AG10803 (cell line): ENCODE measurements at regions not wholly inside any gene's neighbourhood (a gene's known extent, or its start where the extent isn't known, plus 50 kb on each side); places are given as distances from the start of the nearest gene placed in this dataset.

Experiments used
- DNase-seq: peaks from one replicate; pipeline ENCODE4 v3.0.0; 2010; ENCODE audit warnings: low read depth
- H3K4me3 ChIP-seq: 2 replicates; pipeline ENCODE4 v1.5.1; 2011; ENCODE audit warnings: mild to moderate bottlenecking, low read length, control low read depth
- CTCF ChIP-seq: conservative IDR thresholded peaks from 2 replicates; pipeline ENCODE4 v1.5.1; 2011; ENCODE audit warnings: mild to moderate bottlenecking, low read length, control low read depth, inconsistent platforms

- H3K4me3 ChIP-seq: no peak overlapping the region
- peak; percentile 89 for DNase-seq
- peak; percentile 45 for TF ChIP-seq CTCF
These were observed 213.1 kb upstream of the FAT1 start for GRCh38 chr4:186936496-186937375.

- no peak for DNase-seq
- no peak overlapping the region for H3K4me3 ChIP-seq
- no peak for TF ChIP-seq CTCF
These were observed 215.6 kb upstream of the FAT1 start for GRCh38 chr4:186939226-186939625.

DNA sequence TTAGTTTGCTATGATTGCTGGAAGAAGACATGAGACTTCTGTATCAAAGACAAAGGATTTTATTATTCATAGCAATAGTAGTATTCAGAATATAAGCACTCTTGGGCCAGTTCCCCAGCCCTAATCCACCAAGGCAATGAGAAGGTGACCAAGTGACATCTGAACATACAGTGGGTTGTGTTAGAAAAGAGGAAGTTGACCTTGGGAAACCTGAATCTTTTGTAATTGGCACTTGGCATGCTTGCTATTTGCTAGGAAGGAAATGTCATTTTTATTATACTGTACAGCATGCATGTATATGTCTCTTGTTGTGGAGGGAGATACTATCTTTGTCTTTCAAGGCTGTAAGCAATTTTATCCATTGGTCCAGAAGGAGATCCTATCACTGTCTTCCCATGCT is 216.1 kb upstream of the FAT1 start:
- no peak overlapping the region for H3K4me3 ChIP-seq
- no peak for DNase-seq
- TF ChIP-seq CTCF: no peak

DNA sequence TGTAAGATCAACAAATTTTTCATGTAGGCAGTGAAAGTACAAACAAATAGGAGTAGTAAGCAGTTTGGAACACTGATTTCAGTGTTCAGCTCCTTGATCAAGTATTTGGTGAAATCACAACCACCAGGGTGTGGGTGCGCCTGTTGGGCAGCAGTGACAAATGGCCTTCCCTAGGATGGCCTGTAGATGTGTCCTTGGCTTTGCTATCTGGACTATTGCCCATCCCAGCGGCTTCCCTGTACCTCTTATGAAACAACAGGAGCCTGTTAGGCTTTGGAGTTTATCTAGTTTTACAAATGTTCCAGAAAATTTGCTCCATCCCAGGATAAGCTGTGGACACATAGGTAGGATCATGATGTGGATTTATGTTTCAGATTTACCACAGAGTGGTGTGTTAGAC is 216.8 kb upstream of the FAT1 start:
- no peak for DNase-seq

GRCh38 chr4:186942758-186943377 is 219.2 kb upstream of the FAT1 start:
- no peak for TF ChIP-seq CTCF
- DNase-seq: peak; percentile 29
- H3K4me3 ChIP-seq: no peak overlapping the region

More for the DNA sequence above, 216.8 kb upstream of the FAT1 start:
- H3K4me3 ChIP-seq: no peak overlapping the region
- TF ChIP-seq CTCF: no peak

DNA sequence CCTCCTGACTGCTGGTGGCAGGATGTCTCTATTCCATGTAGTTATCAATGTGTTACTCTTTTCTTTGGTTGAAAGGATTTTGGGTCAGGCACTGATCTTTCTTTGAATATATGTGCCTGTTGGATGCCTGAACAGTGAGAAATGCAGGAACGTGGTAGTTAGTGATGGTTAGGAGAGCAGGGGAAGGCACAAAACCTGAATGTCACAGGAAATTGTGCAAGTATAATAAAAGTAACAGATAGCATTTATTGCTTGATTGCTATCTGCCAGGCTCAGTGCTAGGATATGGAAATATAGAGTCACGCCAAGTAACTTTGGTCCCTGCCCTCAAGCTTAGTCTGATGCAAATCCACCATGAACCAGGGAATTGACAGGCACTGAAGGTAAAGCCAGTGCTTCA is 219.8 kb upstream of the FAT1 start:
- no peak for TF ChIP-seq CTCF
- no peak overlapping the region for H3K4me3 ChIP-seq
- no peak for DNase-seq

DNA sequence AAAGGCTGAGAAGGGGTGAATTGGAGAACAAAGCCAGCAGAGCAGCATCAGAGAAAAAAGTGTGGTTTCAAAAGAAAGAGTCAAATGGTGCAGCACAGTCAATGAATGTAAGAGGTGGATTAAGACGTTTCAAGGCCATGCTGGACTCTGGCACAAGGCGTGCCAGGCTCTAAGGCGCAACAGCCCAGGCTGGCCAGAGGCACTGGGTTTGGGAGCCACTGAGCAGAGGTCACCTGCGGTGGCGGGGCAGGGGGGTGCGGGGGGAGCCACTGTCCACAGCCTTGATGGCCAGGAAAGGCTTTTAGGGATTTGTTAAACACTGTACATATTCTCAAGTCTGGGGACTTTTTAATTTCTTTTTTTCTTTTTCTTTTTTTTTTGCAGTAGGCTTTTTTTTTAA is 222.5 kb upstream of the FAT1 start:
- TF ChIP-seq CTCF: no peak
- DNase-seq: no peak
- H3K4me3 ChIP-seq: no peak overlapping the region
